ENCODE measurements at regions not wholly inside any gene's neighbourhood (a gene's known extent, or its start where the extent isn't known, plus 50 kb on each side); places are given as distances from the start of the nearest gene placed in this dataset.
"Not testable (repeated sequence)": the region's sequence is repeated elsewhere in the genome, so short reads cannot be mapped to it uniquely, and the experiment has no call there.

GRCh38 chr19:27814834-27815233 lies 1398.1 kb downstream of the UQCRFS1 start:
- TF ChIP-seq CTCF (IDR thresholded peaks at IDR 0.05; ENCODE audit: extremely low read depth in 1 of 2, insufficient read depth in 1 of 2, low read depth in 1 of 2, low read length in 2 of 2); POLR2A (IDR thresholded peaks at IDR 0.05; ENCODE audit: low read depth, low read length); POLR2AphosphoS5 (IDR thresholded peaks at IDR 0.05; ENCODE audit: insufficient read depth, low read depth, low read length); FOS (IDR thresholded peaks at IDR 0.05; ENCODE audit: borderline replicate concordance, insufficient read depth, low read length); EZH2 (IDR thresholded peaks at IDR 0.05; ENCODE audit: borderline replicate concordance, low read depth, low read length, severe bottlenecking): not testable (repeated sequence)

Measured in endothelial cell of umbilical vein (primary cell).